Fibroblast of lung (primary cell): ENCODE measurements at regions not wholly inside any gene's neighbourhood (a gene's known extent, or its start where the extent isn't known, plus 50 kb on each side); places are given as distances from the start of the nearest gene placed in this dataset.

Experiments
- DNase-seq, 2 donors: peaks; one replicate each; pipeline versions ENCODE4 v3.0.0 to v3.0.0-alpha.2; 2010; ENCODE audit warnings: low read depth in 2 of 2
- H2AFZ ChIP-seq: 2 replicates; pipeline ENCODE4 v1.5.1; 2012; ENCODE audit warnings: low read length, control low read depth, inconsistent platforms
- H3K27ac ChIP-seq: 2 replicates; pipeline ENCODE4 v1.5.1; 2011; ENCODE audit warnings: low read length, control low read depth; ENCODE audit not compliant: insufficient read depth
- H3K27me3 ChIP-seq: 2 replicates; pipeline ENCODE4 v1.5.1; 2011; ENCODE audit warnings: mild to moderate bottlenecking, low read length; ENCODE audit not compliant: control insufficient read depth, insufficient read depth
- H3K36me3 ChIP-seq: 2 replicates; pipeline ENCODE4 v1.5.1; 2011; ENCODE audit warnings: low read length; ENCODE audit not compliant: control insufficient read depth, insufficient read depth
- H3K4me1 ChIP-seq: 2 replicates; pipeline ENCODE4 v1.5.1; 2011; ENCODE audit warnings: low read length; ENCODE audit not compliant: control insufficient read depth, insufficient read depth; ENCODE audit errors: extremely low read depth
- H3K4me2 ChIP-seq: 2 replicates; pipeline ENCODE4 v1.5.1; 2011; ENCODE audit warnings: low read length, control low read depth; ENCODE audit not compliant: insufficient read depth; ENCODE audit errors: extremely low read depth
- H3K4me3 ChIP-seq, 4 experiments: fragments of 200-600 bp in 1 of 4; sonication (generic) in 1 of 4; replicated peaks in 1 of 4; 2 replicates each; pipeline ENCODE4 v1.5.1; 2011 to 2016; ENCODE audit warnings: low read length in 4 of 4, low read depth in 3 of 4, mild to moderate bottlenecking in 3 of 4, control low read depth in 2 of 4, inconsistent platforms in 1 of 4, mixed read lengths in 1 of 4; ENCODE audit not compliant: insufficient read depth in 1 of 4; ENCODE audit errors: control extremely low read depth in 1 of 4
- H3K79me2 ChIP-seq: 2 replicates; pipeline ENCODE4 v1.5.1; 2012; ENCODE audit warnings: mild to moderate bottlenecking, low read length, inconsistent platforms; ENCODE audit not compliant: control insufficient read depth, insufficient read depth
- H3K9ac ChIP-seq: 2 replicates; pipeline ENCODE4 v1.5.1; 2011; ENCODE audit warnings: mild to moderate bottlenecking, low read length, control low read depth; ENCODE audit not compliant: insufficient read depth
- H3K9me3 ChIP-seq: 2 replicates; pipeline ENCODE4 v1.5.1; 2012; ENCODE audit warnings: low read depth, low read length; ENCODE audit not compliant: control insufficient read depth, insufficient read depth
- H4K20me1 ChIP-seq: 2 replicates; pipeline ENCODE4 v1.5.1; 2011; ENCODE audit warnings: low read length; ENCODE audit not compliant: control insufficient read depth, insufficient read depth; ENCODE audit errors: extremely low read depth
- EZH2 ChIP-seq: IDR thresholded peaks from 2 replicates; pipeline ENCODE4 v1.5.1; 2012; ENCODE audit warnings: low read length, control low read depth, mild to moderate bottlenecking; ENCODE audit errors: missing control alignments
- TF ChIP-seq, protein P1 (sequence below), 2 donors: IDR thresholded peaks in 1 of 2; conservative IDR thresholded peaks in 1 of 2; 1 replicate in 1 of 2; 2 replicates in 1 of 2; pipeline ENCODE4 v1.5.1; 2011 to 2012; ENCODE audit warnings: low read length in 2 of 2, control low read depth in 1 of 2, inconsistent platforms in 1 of 2, low read depth in 1 of 2, mild to moderate bottlenecking in 1 of 2

DNA sequence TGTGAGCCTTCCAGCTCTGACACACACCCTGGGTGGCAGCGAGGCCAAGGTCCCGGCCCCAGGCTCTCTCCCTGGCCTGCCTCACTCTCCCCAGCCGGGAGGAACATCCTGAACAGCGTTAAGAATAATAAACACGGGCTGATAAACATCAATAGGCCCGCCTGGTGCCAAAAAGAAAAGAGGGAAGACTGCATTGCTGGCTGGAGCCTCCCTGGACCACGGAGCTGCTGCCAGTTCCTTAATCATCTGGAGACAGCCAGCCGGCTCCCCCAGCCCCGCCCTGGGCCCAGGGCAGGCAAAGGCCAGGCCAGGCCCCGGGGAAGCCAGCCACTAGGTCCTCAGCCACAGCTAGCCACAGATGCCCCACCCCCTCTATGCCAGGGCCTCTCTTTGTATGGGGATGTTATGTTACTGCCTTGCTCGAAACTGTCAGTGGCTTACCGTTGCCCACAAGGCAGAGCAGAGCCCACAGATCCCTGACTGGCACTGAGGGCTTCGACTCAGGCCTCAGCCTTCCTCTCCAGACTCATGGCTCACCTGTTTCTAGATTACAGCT is 293.7 kb downstream of the DYSF start:
- no peak for TF ChIP-seq EZH2
- H3K4me1 ChIP-seq = peaks cover 18% of the 10 kb centered on the region
- no peak overlapping the region for H3K27ac ChIP-seq
- H3K9ac ChIP-seq = no peak overlapping the region
- H3K4me3 ChIP-seq = no peak overlapping the region
- H2AFZ ChIP-seq = no peak overlapping the region
- DNase-seq = peak; percentile 56 to 61
- H3K27me3 ChIP-seq = peaks cover 2% of the 10 kb centered on the region
- no peaks in the 10 kb centered on the region for H3K79me2 ChIP-seq
- H4K20me1 ChIP-seq = no peaks in the 10 kb centered on the region
- H3K4me2 ChIP-seq = no peak overlapping the region
- H3K9me3 ChIP-seq = no peaks in the 10 kb centered on the region
- no peaks in the 10 kb centered on the region for H3K36me3 ChIP-seq

DNA sequence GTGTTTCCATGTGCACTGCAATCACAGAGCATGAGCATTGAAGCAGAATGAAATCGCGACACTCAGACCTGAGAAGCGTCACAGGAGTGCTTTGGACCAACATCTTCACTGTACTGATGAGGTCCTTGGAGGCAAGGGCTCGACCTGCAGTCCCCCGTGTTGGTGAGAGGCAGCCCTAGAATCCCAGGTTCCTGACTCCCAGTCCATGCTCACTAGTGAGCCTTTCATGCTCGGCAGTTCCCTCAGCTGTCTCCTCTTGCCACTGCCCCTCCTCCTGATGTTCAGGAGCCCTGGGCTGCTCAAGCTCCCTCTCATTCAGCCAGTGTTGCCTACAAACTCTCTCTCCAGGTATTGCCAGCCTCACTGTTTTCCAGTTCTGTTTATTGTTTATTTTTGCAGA is 291.4 kb downstream of the DYSF start:
- no peak overlapping the region for H3K9ac ChIP-seq
- no peaks in the 10 kb centered on the region for H3K79me2 ChIP-seq
- no peak overlapping the region for H3K4me3 ChIP-seq
- no peaks in the 10 kb centered on the region for H3K36me3 ChIP-seq
- no peak overlapping the region for H2AFZ ChIP-seq
- no peak overlapping the region for H3K4me2 ChIP-seq
- no peaks in the 10 kb centered on the region for H3K9me3 ChIP-seq
- H3K27me3 ChIP-seq = no peaks in the 10 kb centered on the region
- TF ChIP-seq, protein P1, sequence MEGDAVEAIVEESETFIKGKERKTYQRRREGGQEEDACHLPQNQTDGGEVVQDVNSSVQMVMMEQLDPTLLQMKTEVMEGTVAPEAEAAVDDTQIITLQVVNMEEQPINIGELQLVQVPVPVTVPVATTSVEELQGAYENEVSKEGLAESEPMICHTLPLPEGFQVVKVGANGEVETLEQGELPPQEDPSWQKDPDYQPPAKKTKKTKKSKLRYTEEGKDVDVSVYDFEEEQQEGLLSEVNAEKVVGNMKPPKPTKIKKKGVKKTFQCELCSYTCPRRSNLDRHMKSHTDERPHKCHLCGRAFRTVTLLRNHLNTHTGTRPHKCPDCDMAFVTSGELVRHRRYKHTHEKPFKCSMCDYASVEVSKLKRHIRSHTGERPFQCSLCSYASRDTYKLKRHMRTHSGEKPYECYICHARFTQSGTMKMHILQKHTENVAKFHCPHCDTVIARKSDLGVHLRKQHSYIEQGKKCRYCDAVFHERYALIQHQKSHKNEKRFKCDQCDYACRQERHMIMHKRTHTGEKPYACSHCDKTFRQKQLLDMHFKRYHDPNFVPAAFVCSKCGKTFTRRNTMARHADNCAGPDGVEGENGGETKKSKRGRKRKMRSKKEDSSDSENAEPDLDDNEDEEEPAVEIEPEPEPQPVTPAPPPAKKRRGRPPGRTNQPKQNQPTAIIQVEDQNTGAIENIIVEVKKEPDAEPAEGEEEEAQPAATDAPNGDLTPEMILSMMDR (conservative IDR thresholded peaks at IDR 0.05 in 1 of 2, IDR thresholded peaks at IDR 0.05 in 1 of 2; ENCODE audit: low read depth in 1 of 2, low read length in 2 of 2) = no peak
- TF ChIP-seq EZH2 = no peak
- peaks cover 17% of the 10 kb centered on the region for H3K4me1 ChIP-seq
- DNase-seq = no peak
- H3K27ac ChIP-seq = no peak overlapping the region
- no peaks in the 10 kb centered on the region for H4K20me1 ChIP-seq

DNA sequence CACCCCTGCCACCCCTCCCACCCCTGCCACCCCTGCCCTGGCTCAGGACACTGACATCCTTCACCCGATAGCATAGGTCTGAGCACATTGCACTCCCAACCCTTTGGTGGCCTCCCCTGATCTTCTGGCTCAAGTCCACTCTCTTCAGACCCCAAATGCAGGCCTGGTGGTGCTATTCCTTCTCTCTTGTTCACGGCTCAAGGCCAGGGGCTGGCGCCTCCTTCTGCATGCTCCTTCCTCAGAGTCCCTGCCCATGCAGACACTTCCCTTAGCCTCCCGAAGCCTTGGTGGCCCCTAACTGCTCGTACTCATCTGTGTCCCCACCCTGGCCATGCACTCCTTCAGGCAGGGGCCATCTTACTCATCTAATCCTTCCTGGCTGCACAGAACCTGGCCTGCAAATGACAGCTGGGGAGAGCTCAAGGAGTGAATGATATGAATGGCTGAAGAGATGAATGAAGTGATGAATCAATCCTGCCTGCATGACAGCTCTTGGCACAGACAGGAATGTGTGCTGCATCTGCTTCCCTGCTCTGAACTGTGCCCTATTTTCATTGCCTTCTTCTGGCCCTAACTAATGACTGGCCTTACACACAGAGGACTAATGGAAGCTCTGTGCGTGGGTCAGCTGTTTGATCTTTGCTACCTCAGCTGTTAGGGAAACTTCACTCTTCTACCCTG is 290.8 kb downstream of the DYSF start:
- H3K9me3 ChIP-seq = no peaks in the 10 kb centered on the region
- H3K27ac ChIP-seq = no peak overlapping the region
- no peak overlapping the region for H3K4me2 ChIP-seq
- H2AFZ ChIP-seq = no peak overlapping the region
- H3K27me3 ChIP-seq = no peaks in the 10 kb centered on the region
- no peak overlapping the region for H3K9ac ChIP-seq
- H3K4me3 ChIP-seq = no peak overlapping the region
- H4K20me1 ChIP-seq = no peaks in the 10 kb centered on the region
- peak in 1 of 2 donors; percentile 37 for DNase-seq
- no peaks in the 10 kb centered on the region for H3K36me3 ChIP-seq
- H3K79me2 ChIP-seq = no peaks in the 10 kb centered on the region
- TF ChIP-seq, protein P1 (conservative IDR thresholded peaks at IDR 0.05 in 1 of 2, IDR thresholded peaks at IDR 0.05 in 1 of 2; ENCODE audit: low read depth in 1 of 2, low read length in 2 of 2) = no peak
- TF ChIP-seq EZH2 = no peak
- peaks cover 13% of the 10 kb centered on the region for H3K4me1 ChIP-seq
